ENCODE measurements at regions not wholly inside any gene's neighbourhood (a gene's known extent, or its start where the extent isn't known, plus 50 kb on each side); places are given as distances from the start of the nearest gene placed in this dataset.

DNA sequence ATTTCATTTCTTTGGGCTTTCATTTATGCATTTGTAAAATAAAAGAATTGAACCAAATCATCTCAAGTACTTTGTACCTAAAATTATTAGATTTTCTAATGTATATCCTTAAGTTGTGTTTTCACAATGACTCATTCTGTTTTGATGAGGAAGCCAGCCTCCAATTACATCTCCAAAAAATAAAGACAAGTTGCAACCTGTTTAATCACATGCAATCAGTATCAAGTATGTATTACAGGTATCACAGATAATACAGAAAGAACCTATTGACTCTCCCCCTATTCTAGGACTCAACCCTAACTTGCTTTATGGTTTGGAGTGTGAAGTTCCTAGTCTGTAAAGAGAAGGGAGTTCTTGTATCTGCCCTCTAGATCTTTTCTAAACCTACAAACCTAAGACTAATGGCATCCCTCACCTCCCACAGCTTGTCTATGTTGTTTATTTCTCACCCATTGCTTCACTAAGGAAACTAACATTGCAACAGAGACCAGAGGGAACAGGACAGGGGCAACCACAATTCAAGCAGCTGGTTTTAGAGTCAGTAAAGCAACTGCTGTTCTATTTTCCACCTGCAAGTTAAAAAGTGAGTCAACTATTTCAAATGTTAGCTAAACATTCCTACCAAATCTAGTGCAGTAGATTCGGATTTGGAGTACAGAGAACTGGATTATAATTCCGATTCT lies 141.1 kb upstream of the ETAA1 start:
- no peak for TF ChIP-seq TAF1 (IDR thresholded peaks at IDR 0.05; ENCODE audit: low read depth)
- TF ChIP-seq, protein P1, sequence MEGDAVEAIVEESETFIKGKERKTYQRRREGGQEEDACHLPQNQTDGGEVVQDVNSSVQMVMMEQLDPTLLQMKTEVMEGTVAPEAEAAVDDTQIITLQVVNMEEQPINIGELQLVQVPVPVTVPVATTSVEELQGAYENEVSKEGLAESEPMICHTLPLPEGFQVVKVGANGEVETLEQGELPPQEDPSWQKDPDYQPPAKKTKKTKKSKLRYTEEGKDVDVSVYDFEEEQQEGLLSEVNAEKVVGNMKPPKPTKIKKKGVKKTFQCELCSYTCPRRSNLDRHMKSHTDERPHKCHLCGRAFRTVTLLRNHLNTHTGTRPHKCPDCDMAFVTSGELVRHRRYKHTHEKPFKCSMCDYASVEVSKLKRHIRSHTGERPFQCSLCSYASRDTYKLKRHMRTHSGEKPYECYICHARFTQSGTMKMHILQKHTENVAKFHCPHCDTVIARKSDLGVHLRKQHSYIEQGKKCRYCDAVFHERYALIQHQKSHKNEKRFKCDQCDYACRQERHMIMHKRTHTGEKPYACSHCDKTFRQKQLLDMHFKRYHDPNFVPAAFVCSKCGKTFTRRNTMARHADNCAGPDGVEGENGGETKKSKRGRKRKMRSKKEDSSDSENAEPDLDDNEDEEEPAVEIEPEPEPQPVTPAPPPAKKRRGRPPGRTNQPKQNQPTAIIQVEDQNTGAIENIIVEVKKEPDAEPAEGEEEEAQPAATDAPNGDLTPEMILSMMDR (IDR thresholded peaks at IDR 0.05; ENCODE audit: poor library complexity, severe bottlenecking), result no peak
- no peak for TF ChIP-seq EP300 (conservative IDR thresholded peaks at IDR 0.05; ENCODE audit: poor library complexity, severe bottlenecking)
- no peak for TF ChIP-seq POLR2AphosphoS5 (IDR thresholded peaks at IDR 0.05)
- TF ChIP-seq REST (IDR thresholded peaks at IDR 0.05; ENCODE audit: borderline replicate concordance), result no peak
- no peak for TF ChIP-seq RAD21 (conservative IDR thresholded peaks at IDR 0.05)
- TF ChIP-seq EZH2 (IDR thresholded peaks at IDR 0.05; ENCODE audit: borderline replicate concordance, insufficient read depth, low read length, poor library complexity, severe bottlenecking), result no peak
